Activated T-helper 1 cell treated with anti-CD3 and anti-CD28 coated beads, Interleukin-12 subunit alpha, Interleukin-12 subunit beta, Interleukin-2, Interleukin-4 antibody, amounts not matched to agents 30 ng/mL and 10 ng/mL and 1 ng/mL, durations not matched to agents 14 hours and 24 hours and 36 hours (primary cell): ENCODE measurements at regions not wholly inside any gene's neighbourhood (a gene's known extent, or its start where the extent isn't known, plus 50 kb on each side); places are given as distances from the start of the nearest gene placed in this dataset.
"Not testable (repeated sequence)": the region's sequence is repeated elsewhere in the genome, so short reads cannot be mapped to it uniquely, and the experiment has no call there.

Source experiments
- DNase-seq: peaks from one replicate; pipeline ENCODE4 v3.0.0; 2021; ENCODE audit warnings: low spot score
- H3K27ac Mint-ChIP-seq: one replicate; pipeline ENCODE4 v1.8.0; 2021; ENCODE audit warnings: mild to moderate bottlenecking, mixed read lengths
- H3K27me3 Mint-ChIP-seq: one replicate; pipeline ENCODE4 v1.8.0; 2022; ENCODE audit warnings: mild to moderate bottlenecking, moderate library complexity, mixed read lengths; ENCODE audit not compliant: insufficient read depth
- H3K36me3 Mint-ChIP-seq: one replicate; pipeline ENCODE4 v1.8.0; 2021; ENCODE audit warnings: low read depth, mixed read lengths
- H3K4me1 Mint-ChIP-seq: one replicate; pipeline ENCODE4 v1.8.0; 2021; ENCODE audit warnings: low read depth, mixed read lengths
- H3K4me3 Mint-ChIP-seq: one replicate; pipeline ENCODE4 v1.8.0; 2021; ENCODE audit warnings: mild to moderate bottlenecking, moderate library complexity, mixed read lengths
- H3K9me3 Mint-ChIP-seq: one replicate; pipeline ENCODE4 v1.8.0; 2021; ENCODE audit warnings: mixed read lengths
- intact Hi-C: fragments of 100-400 bp; cut with micrococcal nuclease; formaldehyde crosslinking; loops from one replicate; pipeline ENCODE4 v1.15.1; 2024

DNA sequence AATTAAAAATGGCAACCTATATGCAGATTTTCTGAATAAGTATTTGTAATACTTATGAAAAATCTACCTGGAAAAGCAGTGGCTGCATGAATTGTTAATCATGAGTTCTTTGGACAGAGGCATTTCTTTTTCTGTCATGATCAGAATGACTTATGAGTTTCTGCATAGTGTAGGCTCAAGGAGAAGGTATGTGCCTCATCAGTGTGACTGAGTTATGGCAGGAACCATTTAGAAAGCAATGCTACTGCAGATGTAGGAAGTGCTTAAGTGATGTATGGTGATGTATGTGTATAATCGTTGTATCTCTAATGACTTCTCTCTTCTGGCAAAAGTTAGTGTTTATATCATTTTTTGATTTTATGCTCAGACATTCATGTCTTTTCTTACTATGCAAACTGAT lies 816.4 kb upstream of the FBXO33 start:
- H3K27me3 Mint-ChIP-seq: peaks cover 2% of the 10 kb centered on the region
- peaks cover 6% of the 10 kb centered on the region for H3K9me3 Mint-ChIP-seq
- no peak for DNase-seq
- no peak overlapping the region for H3K4me3 Mint-ChIP-seq
- no peaks in the 10 kb centered on the region for H3K36me3 Mint-ChIP-seq
- intact Hi-C loops: no loop called here
- H3K4me1 Mint-ChIP-seq: no peaks in the 10 kb centered on the region
- H3K27ac Mint-ChIP-seq: no peak overlapping the region

DNA sequence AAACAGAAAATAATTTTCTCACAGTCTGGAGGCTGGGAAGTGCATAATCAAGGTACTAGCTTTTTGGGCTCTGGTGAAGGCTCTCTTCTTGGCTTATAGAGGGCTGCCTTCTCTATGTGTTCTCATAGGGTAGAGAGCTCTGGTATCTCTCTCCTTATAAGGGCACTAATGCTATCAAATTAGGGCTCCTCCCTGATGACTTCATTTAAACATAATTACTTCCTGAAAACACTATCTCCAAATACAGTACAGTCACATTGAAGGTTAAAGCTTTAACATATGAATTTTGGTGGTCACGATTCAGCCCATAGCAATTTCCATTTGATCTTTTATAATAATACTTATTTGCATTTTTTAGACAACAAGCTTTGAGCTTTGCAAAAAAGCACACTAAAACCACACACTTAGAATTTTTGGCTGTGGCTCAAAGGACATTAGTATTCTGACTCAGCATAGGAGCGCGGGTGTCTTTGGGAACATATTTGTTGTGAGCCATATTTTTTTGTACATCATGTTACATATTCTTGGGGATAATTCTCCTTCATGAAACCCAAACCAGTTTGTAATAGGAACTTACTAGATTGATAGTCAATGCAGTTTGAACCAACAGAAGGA lies 808.1 kb upstream of the FBXO33 start:
- DNase-seq: no peak
- Mint-ChIP-seq H3K4me1 (no peaks in the 10 kb centered on the region), H3K27ac (no peak overlapping the region), H3K9me3 (peaks cover 24% of the 10 kb centered on the region), H3K36me3 (no peaks in the 10 kb centered on the region), H3K4me3 (no peak overlapping the region), H3K27me3 (peaks cover under 1% of the 10 kb centered on the region)
- intact Hi-C loops: no loop called here

DNA sequence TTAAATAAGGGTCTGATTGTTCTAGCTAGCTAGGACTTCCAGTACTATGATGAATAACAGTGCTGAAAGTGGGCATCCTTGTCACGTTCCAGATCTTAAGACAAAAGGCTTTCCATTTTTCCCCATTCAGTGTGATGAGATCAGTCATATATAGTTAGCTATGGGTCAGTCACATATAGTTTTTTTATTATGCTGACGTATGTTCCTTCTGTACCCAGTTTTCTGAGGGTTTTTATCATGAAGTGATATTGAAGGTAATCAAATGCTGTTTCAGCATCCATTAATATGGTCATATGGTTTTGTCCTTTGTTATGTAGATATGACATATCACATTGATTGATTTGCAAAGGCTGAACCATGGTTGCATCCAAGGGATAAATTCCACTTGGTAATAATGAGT lies 800.1 kb upstream of the FBXO33 start:
- no peaks in the 10 kb centered on the region for H3K27me3 Mint-ChIP-seq
- no peaks in the 10 kb centered on the region for H3K4me1 Mint-ChIP-seq
- no peak overlapping the region for H3K4me3 Mint-ChIP-seq
- DNase-seq: no peak
- peaks cover 39% of the 10 kb centered on the region for H3K9me3 Mint-ChIP-seq
- intact Hi-C loops: no loop called here
- no peaks in the 10 kb centered on the region for H3K36me3 Mint-ChIP-seq
- no peak overlapping the region for H3K27ac Mint-ChIP-seq

DNA sequence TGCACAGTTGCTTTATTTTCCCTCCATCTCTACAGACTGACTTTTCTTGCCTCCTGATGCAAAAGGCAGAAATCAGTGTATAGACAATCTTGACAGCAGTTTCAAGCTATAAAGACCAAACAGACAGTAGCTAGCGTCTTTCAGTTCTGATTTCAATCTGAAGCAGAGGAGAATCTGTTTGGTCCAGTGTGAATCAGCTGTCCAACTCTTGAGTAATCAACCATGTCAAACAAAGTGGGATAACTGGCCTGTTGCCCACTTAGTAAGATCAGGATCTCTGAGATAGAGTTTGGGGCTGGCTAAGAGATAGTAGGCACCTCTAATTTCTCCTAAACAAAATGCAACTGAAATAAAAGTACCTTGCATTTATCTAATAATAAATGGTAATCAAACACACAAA lies 797.4 kb upstream of the FBXO33 start:
- Mint-ChIP-seq H3K36me3 (no peaks in the 10 kb centered on the region), H3K27me3 (no peaks in the 10 kb centered on the region), H3K9me3 (peaks cover 31% of the 10 kb centered on the region), H3K27ac (no peak overlapping the region), H3K4me3 (no peak overlapping the region), H3K4me1 (no peaks in the 10 kb centered on the region)
- no peak for DNase-seq
- intact Hi-C loops: no loop called here

DNA sequence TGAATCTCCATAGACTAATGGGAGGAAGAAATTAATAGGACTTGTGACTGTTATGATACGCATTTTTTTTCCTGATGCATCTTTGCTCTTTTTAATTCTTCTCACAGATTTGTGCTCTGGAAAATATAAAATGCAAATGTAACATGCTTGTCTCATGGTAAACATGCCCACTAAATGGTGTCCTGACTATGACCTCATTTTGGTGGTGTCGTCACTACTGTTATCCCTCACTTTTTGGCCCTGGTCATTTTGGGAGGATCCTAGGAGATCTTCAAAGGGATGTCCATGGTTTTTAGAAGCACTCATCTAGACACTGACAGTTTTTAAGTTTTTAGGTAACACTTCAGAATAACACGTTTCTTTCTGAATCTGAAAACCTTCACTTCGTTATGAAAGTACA lies 790.8 kb upstream of the FBXO33 start:
- Mint-ChIP-seq H3K4me1 (no peaks in the 10 kb centered on the region), H3K4me3 (no peak overlapping the region), H3K27ac (no peak overlapping the region), H3K9me3 (peaks cover 21% of the 10 kb centered on the region), H3K27me3 (no peaks in the 10 kb centered on the region), H3K36me3 (no peaks in the 10 kb centered on the region)
- DNase-seq: no peak
- intact Hi-C loops: no loop called here

DNA sequence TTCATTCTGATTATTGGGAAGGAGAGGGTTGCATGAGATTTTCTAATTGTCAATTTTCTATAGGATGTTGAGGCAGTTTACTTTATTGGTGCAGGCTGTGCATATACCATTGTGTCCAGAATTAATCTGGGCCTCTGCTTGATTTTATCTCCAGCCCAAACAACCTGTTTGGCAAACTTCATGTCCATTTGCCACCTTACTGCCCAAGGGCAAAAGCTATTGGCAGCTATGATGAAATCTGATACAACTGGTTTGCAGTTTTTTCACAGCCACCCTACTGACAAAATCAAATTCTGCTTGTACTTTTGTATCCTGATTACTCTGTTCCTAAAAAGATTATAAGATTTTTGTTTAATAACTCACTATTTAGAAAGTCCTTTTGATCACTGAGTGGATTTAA lies 789.2 kb upstream of the FBXO33 start:
- intact Hi-C loops: no loop called here
- H3K4me1 Mint-ChIP-seq: no peaks in the 10 kb centered on the region
- no peak for DNase-seq
- no peak overlapping the region for H3K4me3 Mint-ChIP-seq
- no peaks in the 10 kb centered on the region for H3K36me3 Mint-ChIP-seq
- peaks cover 9% of the 10 kb centered on the region for H3K9me3 Mint-ChIP-seq
- no peak overlapping the region for H3K27ac Mint-ChIP-seq
- H3K27me3 Mint-ChIP-seq: no peaks in the 10 kb centered on the region

DNA sequence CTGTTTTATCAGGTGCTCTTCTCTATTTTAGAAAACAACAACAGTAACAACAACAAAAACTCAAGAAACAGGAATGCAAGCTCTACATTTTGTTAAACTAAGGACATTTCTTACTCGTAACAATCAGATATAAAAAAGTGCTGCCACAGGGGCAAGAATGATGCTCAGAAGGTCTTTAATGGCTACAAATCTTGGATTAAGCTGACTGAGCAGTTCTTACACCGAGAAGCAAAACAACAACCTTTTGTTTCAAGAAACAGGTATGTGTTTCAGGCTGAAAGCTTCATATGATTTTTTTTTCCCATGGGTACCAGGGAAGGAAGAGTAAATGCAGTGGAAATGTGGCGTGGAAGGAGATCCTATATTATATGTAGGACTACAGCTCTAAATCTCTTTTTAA lies 786.8 kb upstream of the FBXO33 start:
- peaks cover 10% of the 10 kb centered on the region for H3K9me3 Mint-ChIP-seq
- H3K4me1 Mint-ChIP-seq: no peaks in the 10 kb centered on the region
- H3K27ac Mint-ChIP-seq: no peak overlapping the region
- H3K36me3 Mint-ChIP-seq: no peaks in the 10 kb centered on the region
- no peaks in the 10 kb centered on the region for H3K27me3 Mint-ChIP-seq
- no peak for DNase-seq
- intact Hi-C loops: no loop called here
- H3K4me3 Mint-ChIP-seq: no peak overlapping the region

DNA sequence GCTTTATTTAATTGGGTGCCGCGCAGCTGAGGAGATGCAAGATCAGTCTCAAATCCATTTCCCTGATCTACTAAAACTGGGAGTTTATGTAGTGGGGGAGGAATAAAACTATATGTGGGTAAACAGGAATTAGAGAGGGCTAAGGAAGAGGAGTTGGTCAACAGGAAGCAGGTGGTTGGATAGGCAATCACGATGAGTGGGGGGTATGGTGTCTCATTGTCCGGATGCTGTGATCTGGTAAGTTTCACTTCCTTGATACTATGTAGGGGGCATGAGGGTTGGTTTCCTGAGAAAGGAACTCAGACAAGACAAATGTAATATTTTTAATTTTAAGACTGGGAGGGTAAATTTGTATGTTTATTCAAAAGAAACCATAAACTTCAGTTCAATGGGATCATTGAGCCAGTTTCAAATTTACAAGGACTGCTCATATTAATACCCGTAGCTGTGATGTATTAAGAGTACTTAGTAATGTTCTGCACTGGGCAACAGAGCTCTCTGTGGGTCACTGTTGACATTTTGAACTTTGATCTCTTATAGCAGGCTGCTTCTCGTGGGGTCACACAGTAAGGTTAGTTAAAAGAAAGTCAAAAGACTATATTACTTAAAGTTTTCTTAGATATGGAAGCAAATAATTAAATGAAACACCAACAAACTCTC lies 786.2 kb upstream of the FBXO33 start:
- Mint-ChIP-seq H3K27ac (no peak overlapping the region), H3K36me3 (no peaks in the 10 kb centered on the region), H3K4me1 (no peaks in the 10 kb centered on the region), H3K27me3 (no peaks in the 10 kb centered on the region), H3K4me3 (no peak overlapping the region), H3K9me3 (peaks cover 8% of the 10 kb centered on the region)
- intact Hi-C loops: no loop called here
- no peak for DNase-seq

DNA sequence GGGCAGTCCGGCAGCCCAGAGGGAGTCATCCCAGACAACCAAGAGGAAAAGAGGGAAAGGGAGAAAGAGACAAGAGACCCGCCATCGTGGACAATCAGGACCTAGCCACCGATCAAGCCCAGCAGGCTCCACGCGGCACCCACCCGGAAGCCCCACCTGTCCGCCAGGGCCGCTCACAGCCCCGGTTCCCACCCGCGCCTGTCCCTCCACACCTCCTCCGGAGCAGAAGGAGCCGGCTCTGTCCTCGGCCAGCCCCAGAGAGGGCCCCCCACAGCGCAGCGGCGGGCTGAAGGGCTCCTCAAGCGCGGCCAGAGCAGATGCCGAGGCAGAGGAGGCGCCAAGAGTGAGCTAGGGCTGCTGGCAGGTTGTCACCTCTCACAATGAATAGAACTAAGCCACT lies 784.7 kb upstream of the FBXO33 start:
- DNase-seq: no peak
- intact Hi-C loops: no loop called here
- Mint-ChIP-seq H3K27me3 (no peaks in the 10 kb centered on the region), H3K4me1 (no peaks in the 10 kb centered on the region), H3K36me3 (no peaks in the 10 kb centered on the region), H3K4me3 (no peak overlapping the region), H3K9me3 (peaks cover 13% of the 10 kb centered on the region), H3K27ac (no peak overlapping the region)

DNA sequence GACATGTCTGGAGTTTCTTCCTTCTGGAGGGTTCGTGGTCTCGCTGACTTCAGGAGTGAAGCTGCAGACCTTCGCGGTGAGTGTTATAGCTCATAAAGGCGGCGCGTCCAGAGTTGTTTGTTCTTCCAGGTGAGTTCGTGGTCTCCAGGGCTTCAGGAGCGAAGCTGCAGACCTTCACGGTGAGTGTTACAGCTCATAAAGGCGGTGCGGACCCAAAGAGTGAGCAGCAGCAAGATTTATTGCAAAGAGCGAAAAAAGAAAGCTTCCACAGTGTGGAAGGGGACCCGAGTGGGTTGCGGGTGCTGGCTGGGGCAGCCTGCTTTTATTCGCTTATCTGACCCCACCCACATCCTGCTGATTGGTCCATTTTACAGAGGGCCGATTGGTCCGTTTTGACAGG lies 784.2 kb upstream of the FBXO33 start:
- H3K27ac Mint-ChIP-seq, H3K4me3 Mint-ChIP-seq, DNase-seq, intact Hi-C loops, H3K36me3 Mint-ChIP-seq, H3K27me3 Mint-ChIP-seq, H3K4me1 Mint-ChIP-seq: not testable (repeated sequence)
- H3K9me3 Mint-ChIP-seq: peaks cover 13% of the 10 kb centered on the region

DNA sequence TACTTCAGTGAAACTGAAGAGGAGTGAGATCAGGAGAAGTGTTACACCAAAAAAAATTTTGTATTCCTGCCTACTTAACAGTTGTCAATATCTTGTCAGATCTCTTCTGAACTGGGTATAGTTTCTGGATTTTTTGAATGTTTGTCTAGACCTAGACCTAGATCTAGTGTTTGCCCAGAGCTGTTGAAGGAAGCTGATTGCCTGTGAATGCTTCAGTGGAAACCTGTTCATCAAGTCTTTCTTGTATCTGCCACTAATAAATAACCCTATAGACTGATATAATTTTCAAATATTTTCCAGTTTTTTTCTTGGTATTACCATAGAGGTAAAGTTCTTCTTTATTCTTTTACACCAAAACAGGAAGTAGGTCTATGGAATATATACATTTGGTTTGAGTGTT lies 781.5 kb upstream of the FBXO33 start:
- Mint-ChIP-seq H3K4me3 (no peak overlapping the region), H3K9me3 (peaks cover 14% of the 10 kb centered on the region), H3K27me3 (no peaks in the 10 kb centered on the region), H3K4me1 (no peaks in the 10 kb centered on the region), H3K36me3 (no peaks in the 10 kb centered on the region), H3K27ac (no peak overlapping the region)
- no peak for DNase-seq
- intact Hi-C loops: no loop called here

DNA sequence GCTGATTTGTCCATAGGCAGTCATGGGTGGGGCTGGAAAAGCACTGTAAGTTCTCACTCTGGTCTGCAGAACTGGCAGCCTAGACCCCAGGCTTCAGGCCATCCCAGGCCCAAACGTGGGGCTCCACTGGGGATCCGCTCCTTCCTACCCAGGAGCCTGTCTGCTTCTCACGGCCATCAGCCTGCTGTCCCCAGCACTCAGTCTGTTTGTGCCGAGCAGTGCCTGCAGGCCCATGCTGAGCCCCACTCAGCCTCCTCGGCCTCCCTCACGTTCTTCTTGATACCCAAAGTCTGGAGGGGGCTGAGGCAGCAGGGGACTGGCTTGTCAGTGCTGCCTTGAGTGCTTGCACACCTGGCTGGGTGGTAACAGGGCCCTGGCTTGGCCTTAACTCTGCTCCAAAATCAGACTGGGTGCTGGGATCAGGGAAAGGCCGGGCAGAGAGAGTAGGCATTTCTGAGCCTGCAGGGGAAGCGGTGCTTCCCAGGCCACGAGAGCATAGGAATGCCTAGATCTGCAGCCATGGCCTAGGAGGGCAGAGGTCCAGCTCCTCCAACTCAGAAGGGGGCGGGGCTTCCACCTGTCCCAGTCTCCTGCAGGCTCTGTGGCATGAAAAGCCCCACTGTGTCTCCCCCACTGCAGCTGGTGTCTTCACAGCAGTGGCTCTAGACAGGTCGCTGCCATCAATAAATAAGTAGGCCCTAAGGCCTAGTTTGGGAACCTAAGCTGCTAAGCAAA lies 772.4 kb upstream of the FBXO33 start:
- intact Hi-C loops: no loop called here
- no peaks in the 10 kb centered on the region for H3K36me3 Mint-ChIP-seq
- DNase-seq: no peak

DNA sequence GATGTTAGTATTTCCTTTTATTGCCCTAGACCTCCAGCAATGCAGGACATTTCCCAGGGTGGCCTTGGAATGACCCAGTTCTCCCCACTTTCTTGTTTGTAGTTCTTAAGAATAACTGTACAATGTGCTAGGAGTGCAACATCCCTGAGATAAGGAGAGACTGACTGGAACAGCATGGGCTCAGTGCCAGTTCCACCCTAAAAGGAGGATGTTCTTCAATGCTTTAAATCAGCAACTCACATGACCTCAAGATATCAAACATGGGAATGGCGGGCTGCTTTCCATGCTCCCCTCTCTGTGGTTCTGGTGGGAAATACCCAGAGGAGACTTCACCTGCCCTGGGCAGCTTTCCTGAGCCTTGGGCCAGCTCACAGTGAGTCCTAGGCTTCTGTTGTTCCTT lies 766.9 kb upstream of the FBXO33 start:
- intact Hi-C loops: no loop called here
- Mint-ChIP-seq H3K27me3 (no peaks in the 10 kb centered on the region), H3K9me3 (peaks cover 6% of the 10 kb centered on the region), H3K4me3 (no peak overlapping the region), H3K4me1 (no peaks in the 10 kb centered on the region), H3K27ac (no peak overlapping the region), H3K36me3 (no peaks in the 10 kb centered on the region)
- no peak for DNase-seq

More for the DNA sequence above, 772.4 kb upstream of the FBXO33 start:
- Mint-ChIP-seq H3K9me3 (peaks cover 11% of the 10 kb centered on the region), H3K27me3 (no peaks in the 10 kb centered on the region), H3K4me3 (no peak overlapping the region), H3K27ac (no peak overlapping the region), H3K4me1 (no peaks in the 10 kb centered on the region)
